ENCODE measurements at regions not wholly inside any gene's neighbourhood (a gene's known extent, or its start where the extent isn't known, plus 50 kb on each side); places are given as distances from the start of the nearest gene placed in this dataset.

DNA sequence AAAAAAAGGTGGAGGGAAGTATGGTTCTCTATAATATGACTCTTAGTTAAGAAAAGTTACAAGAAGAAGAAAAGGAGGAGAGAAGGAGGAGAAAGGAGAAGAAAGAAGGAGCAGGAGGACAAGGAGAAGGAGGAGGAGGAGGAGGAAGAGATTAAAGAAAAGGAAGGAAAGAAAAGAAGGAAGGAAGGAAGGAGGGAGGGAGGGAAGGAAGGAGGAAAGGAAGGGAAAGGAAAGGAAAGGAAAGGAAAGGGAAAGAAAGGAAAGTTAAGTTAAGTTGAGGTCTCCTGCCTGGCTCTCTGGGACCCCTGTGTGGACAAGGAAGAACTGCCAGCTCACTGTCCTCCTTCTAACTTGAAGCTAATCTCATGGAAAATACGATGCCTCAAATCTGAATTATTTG is 429.5 kb downstream of the TSHZ3 start:
- TF ChIP-seq, protein P1, sequence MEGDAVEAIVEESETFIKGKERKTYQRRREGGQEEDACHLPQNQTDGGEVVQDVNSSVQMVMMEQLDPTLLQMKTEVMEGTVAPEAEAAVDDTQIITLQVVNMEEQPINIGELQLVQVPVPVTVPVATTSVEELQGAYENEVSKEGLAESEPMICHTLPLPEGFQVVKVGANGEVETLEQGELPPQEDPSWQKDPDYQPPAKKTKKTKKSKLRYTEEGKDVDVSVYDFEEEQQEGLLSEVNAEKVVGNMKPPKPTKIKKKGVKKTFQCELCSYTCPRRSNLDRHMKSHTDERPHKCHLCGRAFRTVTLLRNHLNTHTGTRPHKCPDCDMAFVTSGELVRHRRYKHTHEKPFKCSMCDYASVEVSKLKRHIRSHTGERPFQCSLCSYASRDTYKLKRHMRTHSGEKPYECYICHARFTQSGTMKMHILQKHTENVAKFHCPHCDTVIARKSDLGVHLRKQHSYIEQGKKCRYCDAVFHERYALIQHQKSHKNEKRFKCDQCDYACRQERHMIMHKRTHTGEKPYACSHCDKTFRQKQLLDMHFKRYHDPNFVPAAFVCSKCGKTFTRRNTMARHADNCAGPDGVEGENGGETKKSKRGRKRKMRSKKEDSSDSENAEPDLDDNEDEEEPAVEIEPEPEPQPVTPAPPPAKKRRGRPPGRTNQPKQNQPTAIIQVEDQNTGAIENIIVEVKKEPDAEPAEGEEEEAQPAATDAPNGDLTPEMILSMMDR (IDR thresholded peaks at IDR 0.05; ENCODE audit: unreplicated experiment): no peak
- H3K27ac Mint-ChIP-seq: no peak overlapping the region
- no peak overlapping the region for H3K4me3 Mint-ChIP-seq
- H3K9me3 Mint-ChIP-seq: no peaks in the 10 kb centered on the region
- H3K27me3 Mint-ChIP-seq (ENCODE audit: low read depth): peaks cover 59% of the 10 kb centered on the region
- DNase-seq (ENCODE audit: low spot score in 2 of 2, unreplicated experiment in 2 of 2): no peak
- no peaks in the 10 kb centered on the region for H3K4me1 Mint-ChIP-seq
- H3K36me3 Mint-ChIP-seq: no peaks in the 10 kb centered on the region

- TF ChIP-seq, protein P1 (IDR thresholded peaks at IDR 0.05; ENCODE audit: unreplicated experiment): no peak
- Mint-ChIP-seq H3K9me3 (no peaks in the 10 kb centered on the region), H3K4me1 (no peaks in the 10 kb centered on the region), H3K36me3 (no peaks in the 10 kb centered on the region), H3K27me3 (ENCODE audit: low read depth) (peaks cover 36% of the 10 kb centered on the region), H3K4me3 (no peak overlapping the region), H3K27ac (no peak overlapping the region)
- no peak for DNase-seq (ENCODE audit: low spot score in 2 of 2, unreplicated experiment in 2 of 2)
These were observed 433.0 kb downstream of the TSHZ3 start for GRCh38 chr19:30916238-30916637.

DNA sequence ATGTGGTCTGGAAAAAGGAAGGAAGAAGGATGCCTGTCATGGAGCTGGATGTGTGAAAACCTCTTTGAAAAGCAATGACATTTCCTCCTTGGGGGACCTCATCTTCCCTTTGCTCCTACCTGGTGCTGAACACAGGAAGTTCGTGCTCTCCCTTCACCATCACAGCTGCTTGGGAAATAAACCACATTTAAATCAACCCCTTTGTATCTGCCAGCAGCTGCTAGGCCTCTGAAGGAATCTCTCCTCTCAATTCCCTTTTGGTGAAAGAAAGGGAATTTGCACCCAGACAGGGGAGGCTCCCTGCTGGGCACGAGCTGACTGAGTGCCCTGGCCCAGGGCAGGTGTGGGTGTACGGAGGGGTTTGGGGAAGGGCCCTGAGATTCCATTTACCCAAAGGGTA is 437.7 kb downstream of the TSHZ3 start:
- Mint-ChIP-seq H3K36me3 (no peaks in the 10 kb centered on the region), H3K27me3 (ENCODE audit: low read depth) (peaks cover 5% of the 10 kb centered on the region), H3K27ac (no peak overlapping the region), H3K9me3 (no peaks in the 10 kb centered on the region), H3K4me3 (no peak overlapping the region), H3K4me1 (peaks cover 12% of the 10 kb centered on the region)
- DNase-seq (ENCODE audit: low spot score in 2 of 2, unreplicated experiment in 2 of 2): no peak
- TF ChIP-seq, protein P1 (IDR thresholded peaks at IDR 0.05; ENCODE audit: unreplicated experiment): no peak

DNA sequence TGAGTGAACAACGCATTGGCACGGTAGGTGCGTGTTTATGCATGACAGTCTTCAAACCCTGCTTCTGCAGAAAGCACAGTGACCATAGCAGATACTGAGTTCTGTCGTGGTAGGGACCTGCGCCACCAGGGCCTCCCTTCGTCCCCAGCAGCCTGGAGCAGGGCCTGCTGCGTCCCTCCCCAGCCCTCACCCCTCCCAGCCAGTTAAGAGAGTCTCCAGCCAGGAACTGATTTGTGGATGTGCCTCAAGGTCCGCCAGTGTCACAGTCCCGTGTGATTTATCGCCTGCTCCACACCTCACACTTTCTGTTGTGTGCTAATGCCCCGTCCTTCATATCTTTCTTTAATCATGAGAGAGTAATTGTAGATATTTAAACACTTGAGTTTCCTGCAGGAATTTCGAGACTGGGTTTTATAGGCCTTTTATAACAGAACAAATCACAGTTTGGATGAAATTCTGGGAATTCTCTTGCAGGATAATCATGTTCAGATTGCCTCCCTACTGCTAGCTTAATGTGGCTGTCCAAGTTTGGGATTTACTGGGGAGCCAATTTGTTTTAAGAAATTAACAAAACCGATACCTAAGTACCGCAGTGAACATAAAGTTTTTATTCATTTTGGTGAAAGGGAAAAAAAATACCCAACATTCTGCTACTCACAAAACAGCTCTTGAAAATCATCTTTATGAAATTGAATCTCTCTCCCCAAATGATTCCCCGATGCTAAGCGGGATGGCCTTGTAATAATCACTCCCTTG is 438.6 kb downstream of the TSHZ3 start:
- Mint-ChIP-seq H3K27me3 (ENCODE audit: low read depth) (peaks cover 5% of the 10 kb centered on the region), H3K36me3 (no peaks in the 10 kb centered on the region), H3K27ac (no peak overlapping the region), H3K9me3 (no peaks in the 10 kb centered on the region), H3K4me3 (no peak overlapping the region), H3K4me1 (peaks cover 12% of the 10 kb centered on the region)
- TF ChIP-seq, protein P1 (IDR thresholded peaks at IDR 0.05; ENCODE audit: unreplicated experiment): no peak
- no peak for DNase-seq (ENCODE audit: low spot score in 2 of 2, unreplicated experiment in 2 of 2)

- no peak for DNase-seq (ENCODE audit: low spot score in 2 of 2, unreplicated experiment in 2 of 2)
- Mint-ChIP-seq H3K9me3 (no peaks in the 10 kb centered on the region), H3K4me1 (peaks cover 12% of the 10 kb centered on the region), H3K4me3 (no peak overlapping the region), H3K36me3 (no peaks in the 10 kb centered on the region), H3K27ac (no peak overlapping the region), H3K27me3 (ENCODE audit: low read depth) (peaks cover 1% of the 10 kb centered on the region)
- TF ChIP-seq, protein P1 (IDR thresholded peaks at IDR 0.05; ENCODE audit: unreplicated experiment): no peak
These were observed 440.0 kb downstream of the TSHZ3 start for GRCh38 chr19:30909216-30909615.

Measured in mesothelial cell of epicardium (in vitro differentiated cells).